C4-2B (cell line): ENCODE measurements at regions not wholly inside any gene's neighbourhood (a gene's known extent, or its start where the extent isn't known, plus 50 kb on each side); places are given as distances from the start of the nearest gene placed in this dataset.

Source experiments
- H3K27ac ChIP-seq: fragments of 450-650 bp; 2 replicates; pipeline ENCODE4 v1.5.1; 2017
- ZFX ChIP-seq: fragments of 450-650 bp; IDR thresholded peaks from 2 replicates; pipeline ENCODE4 v1.6.1; 2017
- TF ChIP-seq, protein P1 (sequence below): fragments of 450-650 bp; conservative IDR thresholded peaks from 2 replicates; pipeline ENCODE4 v1.5.1; 2017; ENCODE audit warnings: mild to moderate bottlenecking

DNA sequence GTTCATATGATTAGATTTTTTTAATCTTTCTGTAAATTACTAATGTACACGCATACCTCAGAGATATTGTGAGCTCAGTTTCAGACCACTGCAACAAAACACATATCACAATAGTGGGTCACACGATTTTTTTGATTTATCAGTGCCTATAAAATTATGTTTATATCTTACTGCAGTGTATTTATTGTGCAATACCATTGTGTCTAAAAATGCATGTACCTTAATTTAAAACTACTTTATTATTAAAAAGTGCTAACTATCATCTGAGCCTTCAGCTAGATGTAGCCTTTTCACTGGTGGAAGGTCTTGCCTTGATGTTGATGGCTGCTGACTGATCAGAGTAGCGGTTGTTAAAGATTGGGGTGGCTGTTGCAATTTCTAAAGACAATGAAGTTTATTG is 918.8 kb upstream of the CHORDC1 start:
- TF ChIP-seq, protein P1, sequence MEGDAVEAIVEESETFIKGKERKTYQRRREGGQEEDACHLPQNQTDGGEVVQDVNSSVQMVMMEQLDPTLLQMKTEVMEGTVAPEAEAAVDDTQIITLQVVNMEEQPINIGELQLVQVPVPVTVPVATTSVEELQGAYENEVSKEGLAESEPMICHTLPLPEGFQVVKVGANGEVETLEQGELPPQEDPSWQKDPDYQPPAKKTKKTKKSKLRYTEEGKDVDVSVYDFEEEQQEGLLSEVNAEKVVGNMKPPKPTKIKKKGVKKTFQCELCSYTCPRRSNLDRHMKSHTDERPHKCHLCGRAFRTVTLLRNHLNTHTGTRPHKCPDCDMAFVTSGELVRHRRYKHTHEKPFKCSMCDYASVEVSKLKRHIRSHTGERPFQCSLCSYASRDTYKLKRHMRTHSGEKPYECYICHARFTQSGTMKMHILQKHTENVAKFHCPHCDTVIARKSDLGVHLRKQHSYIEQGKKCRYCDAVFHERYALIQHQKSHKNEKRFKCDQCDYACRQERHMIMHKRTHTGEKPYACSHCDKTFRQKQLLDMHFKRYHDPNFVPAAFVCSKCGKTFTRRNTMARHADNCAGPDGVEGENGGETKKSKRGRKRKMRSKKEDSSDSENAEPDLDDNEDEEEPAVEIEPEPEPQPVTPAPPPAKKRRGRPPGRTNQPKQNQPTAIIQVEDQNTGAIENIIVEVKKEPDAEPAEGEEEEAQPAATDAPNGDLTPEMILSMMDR = no peak
- no peak for TF ChIP-seq ZFX

DNA sequence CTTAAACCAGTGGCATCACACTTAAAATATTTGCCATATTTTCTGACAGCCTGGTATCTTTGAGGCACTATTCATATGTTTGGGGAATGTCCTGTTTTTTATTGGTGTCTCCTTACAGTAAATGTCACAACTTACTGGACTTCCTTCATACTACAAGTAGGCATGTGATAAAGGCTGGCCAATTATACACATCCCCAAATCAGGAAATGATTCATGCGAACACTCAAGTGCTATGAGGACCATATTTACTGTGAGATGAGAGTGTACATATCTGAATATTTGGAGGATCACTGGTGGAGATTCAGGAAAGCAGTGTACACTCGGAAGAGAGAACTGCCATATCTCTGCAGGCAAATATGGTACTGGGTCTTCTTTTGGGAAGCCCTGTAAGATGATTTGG is 913.8 kb upstream of the CHORDC1 start:
- TF ChIP-seq ZFX = no peak
- TF ChIP-seq, protein P1 = no peak
- no peak overlapping the region for H3K27ac ChIP-seq

More for the DNA sequence above, 918.8 kb upstream of the CHORDC1 start:
- no peak overlapping the region for H3K27ac ChIP-seq

DNA sequence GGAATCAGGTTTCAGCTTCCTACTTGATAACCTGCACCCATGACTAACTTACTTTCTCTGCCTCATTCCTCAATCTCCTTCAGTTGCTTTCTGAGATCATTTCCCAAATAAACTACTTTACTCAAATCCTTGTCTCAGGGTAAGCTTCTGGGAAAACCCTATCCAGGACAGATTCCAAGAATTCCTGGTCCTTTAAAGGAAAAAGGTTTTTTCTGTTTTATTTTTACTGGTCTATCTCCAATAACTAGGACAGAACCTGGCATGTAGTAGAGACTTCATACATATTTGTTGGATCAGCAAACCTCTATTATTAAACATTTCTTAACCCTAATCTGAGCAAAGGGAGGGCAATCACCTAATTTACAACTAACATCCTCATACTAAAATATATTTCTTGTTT is 910.5 kb upstream of the CHORDC1 start:
- TF ChIP-seq, protein P1 = no peak
- no peak for TF ChIP-seq ZFX
- H3K27ac ChIP-seq = no peak overlapping the region

DNA sequence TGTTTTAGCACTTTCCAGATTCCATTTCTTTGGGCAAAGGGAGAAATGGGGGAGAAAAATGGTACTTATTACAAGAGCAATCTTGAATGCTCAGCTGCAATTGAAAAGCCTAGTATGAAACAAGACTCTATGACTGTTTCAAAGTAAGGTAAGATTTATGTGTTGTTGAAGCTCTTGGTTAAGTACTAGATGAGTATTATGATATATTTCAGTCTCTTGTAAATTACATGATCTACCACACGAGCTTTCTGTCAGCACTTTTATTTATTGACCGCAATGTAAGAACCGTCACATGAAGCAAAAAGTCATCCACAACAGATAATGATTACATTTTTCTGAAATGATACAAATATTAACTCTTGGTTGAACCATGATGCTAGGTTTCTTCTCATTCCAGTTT is 906.7 kb upstream of the CHORDC1 start:
- no peak for TF ChIP-seq ZFX
- TF ChIP-seq, protein P1 = no peak
- H3K27ac ChIP-seq = no peak overlapping the region

DNA sequence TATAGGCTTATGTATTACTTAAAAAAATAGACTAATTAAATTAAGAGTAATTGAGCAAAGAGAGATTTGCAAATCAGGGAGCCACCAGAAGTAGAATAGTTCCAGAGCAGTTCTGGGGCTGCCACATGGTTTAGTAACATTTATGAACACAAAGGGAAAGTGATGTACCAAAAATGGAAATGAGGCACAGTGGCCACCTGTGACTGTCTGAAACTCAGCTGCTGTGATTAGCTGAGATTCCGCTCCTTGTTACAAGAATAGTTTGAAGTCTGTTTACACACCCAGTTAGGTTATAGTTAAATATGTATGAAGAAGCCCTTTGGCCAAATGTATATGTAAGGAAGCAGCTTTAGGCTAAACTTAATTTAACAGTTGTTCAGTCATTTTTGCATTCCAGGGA is 901.5 kb upstream of the CHORDC1 start:
- no peak overlapping the region for H3K27ac ChIP-seq
- no peak for TF ChIP-seq ZFX

DNA sequence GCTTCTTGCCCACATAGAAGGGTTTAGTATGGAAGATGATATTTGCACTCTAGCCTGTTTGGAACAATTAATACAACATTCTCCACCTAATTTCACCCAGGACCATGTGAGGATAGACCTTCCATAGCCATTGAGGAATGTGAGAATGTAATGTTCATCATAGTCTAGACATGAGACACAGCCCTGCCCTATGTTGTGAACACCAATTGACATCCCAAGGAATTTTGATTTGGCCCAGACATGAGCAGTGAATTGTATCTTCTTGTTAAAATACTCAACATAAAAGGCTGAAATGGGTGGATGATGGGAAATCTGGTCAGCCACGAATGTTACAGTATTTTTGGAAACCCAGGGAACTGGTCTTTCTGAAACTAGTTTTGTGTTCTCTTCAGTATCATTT is 892.3 kb upstream of the CHORDC1 start:
- no peak for TF ChIP-seq ZFX
- TF ChIP-seq, protein P1 = no peak

DNA sequence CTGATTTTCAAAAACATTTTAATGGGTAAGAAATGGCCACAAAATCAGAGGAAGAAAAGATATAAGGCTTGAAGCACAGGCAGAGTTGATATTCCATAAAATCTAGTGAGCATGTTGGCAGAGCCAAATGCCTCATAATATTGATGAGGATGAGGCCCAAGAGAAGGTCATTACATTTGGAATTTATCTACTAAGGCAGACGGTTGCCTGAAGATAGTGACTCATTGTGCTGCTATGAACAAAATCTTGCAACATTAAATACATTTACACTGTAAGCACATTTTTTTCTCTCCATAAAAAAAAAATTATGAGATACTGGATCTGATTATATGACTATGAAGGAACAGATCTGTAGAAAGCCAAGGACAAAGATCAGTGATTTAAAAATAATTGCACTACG is 881.4 kb upstream of the CHORDC1 start:
- TF ChIP-seq ZFX = no peak
- TF ChIP-seq, protein P1 = no peak

More for the DNA sequence above, 892.3 kb upstream of the CHORDC1 start:
- H3K27ac ChIP-seq = no peak overlapping the region

DNA sequence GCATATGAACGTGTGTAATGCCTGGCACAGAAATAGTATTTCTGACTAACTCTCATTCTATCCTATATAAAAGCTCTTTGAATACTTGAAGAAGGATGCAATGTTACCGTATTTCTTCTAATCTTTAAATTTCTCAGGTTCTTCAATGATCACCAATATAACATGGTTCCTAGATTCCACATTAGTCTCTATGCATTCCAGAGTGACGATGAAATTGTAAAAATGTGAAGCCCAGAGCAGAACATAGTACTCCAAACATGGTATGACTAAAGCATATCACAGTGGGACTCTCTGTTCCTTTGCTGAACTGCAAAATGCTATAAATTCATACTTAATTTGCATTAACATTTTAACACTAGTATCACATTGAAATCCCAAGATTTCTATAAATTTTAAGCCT is 877.6 kb upstream of the CHORDC1 start:
- H3K27ac ChIP-seq = no peak overlapping the region
- TF ChIP-seq ZFX = no peak
- TF ChIP-seq, protein P1 = no peak

More for the DNA sequence above, 881.4 kb upstream of the CHORDC1 start:
- H3K27ac ChIP-seq = no peak overlapping the region
